GM12875 (cell line): ENCODE measurements at regions not wholly inside any gene's neighbourhood (a gene's known extent, or its start where the extent isn't known, plus 50 kb on each side); places are given as distances from the start of the nearest gene placed in this dataset.

Experiments
- H3K4me3 ChIP-seq: one replicate; pipeline ENCODE4 v1.5.1; 2011; ENCODE audit warnings: low read depth, low read length, control low read depth
- TF ChIP-seq, protein P1 (sequence below): IDR thresholded peaks from 2 replicates; pipeline ENCODE4 v1.5.1; 2011; ENCODE audit warnings: low read depth, mild to moderate bottlenecking, control low read depth, inconsistent platforms, low read length, moderate library complexity, borderline replicate concordance; ENCODE audit not compliant: insufficient read depth

- TF ChIP-seq, protein P1, sequence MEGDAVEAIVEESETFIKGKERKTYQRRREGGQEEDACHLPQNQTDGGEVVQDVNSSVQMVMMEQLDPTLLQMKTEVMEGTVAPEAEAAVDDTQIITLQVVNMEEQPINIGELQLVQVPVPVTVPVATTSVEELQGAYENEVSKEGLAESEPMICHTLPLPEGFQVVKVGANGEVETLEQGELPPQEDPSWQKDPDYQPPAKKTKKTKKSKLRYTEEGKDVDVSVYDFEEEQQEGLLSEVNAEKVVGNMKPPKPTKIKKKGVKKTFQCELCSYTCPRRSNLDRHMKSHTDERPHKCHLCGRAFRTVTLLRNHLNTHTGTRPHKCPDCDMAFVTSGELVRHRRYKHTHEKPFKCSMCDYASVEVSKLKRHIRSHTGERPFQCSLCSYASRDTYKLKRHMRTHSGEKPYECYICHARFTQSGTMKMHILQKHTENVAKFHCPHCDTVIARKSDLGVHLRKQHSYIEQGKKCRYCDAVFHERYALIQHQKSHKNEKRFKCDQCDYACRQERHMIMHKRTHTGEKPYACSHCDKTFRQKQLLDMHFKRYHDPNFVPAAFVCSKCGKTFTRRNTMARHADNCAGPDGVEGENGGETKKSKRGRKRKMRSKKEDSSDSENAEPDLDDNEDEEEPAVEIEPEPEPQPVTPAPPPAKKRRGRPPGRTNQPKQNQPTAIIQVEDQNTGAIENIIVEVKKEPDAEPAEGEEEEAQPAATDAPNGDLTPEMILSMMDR: no peak
Observed at GRCh38 chr1:69197816-69198215, 369.9 kb upstream of the LRRC7 start.

GRCh38 chr1:69201716-69202115 is 366.0 kb upstream of the LRRC7 start:
- TF ChIP-seq, protein P1: no peak
- no peak overlapping the region for H3K4me3 ChIP-seq

More at GRCh38 chr1:69197816-69198215, 369.9 kb upstream of the LRRC7 start:
- H3K4me3 ChIP-seq: no peak overlapping the region

- TF ChIP-seq, protein P1: no peak
- no peak overlapping the region for H3K4me3 ChIP-seq
Observed at GRCh38 chr1:69203166-69203565, 364.6 kb upstream of the LRRC7 start.

- H3K4me3 ChIP-seq: no peak overlapping the region
- TF ChIP-seq, protein P1: no peak
Observed at GRCh38 chr1:69213644-69214043, 354.1 kb upstream of the LRRC7 start.

GRCh38 chr1:69215883-69216282 is 351.8 kb upstream of the LRRC7 start:
- no peak overlapping the region for H3K4me3 ChIP-seq
- TF ChIP-seq, protein P1: no peak

- TF ChIP-seq, protein P1: no peak
- no peak overlapping the region for H3K4me3 ChIP-seq
Observed at GRCh38 chr1:69220672-69221071, 347.1 kb upstream of the LRRC7 start.

DNA sequence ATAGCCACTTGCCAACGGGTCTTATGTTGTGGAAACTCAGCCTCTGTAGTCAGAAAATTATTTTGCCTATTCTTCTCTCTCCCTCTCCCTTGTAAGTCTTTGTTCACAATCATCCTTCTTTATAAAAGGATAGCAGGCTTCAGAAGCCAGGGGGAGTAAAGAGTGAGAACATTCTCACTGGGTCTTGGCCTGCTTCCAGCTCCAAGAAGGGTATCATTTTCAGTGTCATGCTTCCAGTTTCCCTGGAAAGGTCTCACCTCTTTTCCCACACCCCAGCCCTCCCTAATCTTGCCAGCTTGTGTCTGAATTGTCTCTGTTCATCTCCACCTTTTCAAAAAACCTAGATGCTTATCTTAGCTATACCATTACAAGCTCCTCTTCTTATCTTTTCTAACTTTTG is 346.2 kb upstream of the LRRC7 start:
- H3K4me3 ChIP-seq: no peak overlapping the region
- TF ChIP-seq, protein P1: no peak
